GM20000 (cell line): ENCODE measurements at regions not wholly inside any gene's neighbourhood (a gene's known extent, or its start where the extent isn't known, plus 50 kb on each side); places are given as distances from the start of the nearest gene placed in this dataset.

Source experiments
- DNase-seq: peaks from one replicate; pipeline ENCODE4 v3.0.0; 2012; ENCODE audit warnings: low spot score
- TF ChIP-seq, protein P1 (sequence below): IDR thresholded peaks from 2 replicates; pipeline ENCODE4 v1.5.1; 2012; ENCODE audit warnings: mild to moderate bottlenecking, control low read depth; ENCODE audit errors: extremely low read depth, missing control alignments

DNA sequence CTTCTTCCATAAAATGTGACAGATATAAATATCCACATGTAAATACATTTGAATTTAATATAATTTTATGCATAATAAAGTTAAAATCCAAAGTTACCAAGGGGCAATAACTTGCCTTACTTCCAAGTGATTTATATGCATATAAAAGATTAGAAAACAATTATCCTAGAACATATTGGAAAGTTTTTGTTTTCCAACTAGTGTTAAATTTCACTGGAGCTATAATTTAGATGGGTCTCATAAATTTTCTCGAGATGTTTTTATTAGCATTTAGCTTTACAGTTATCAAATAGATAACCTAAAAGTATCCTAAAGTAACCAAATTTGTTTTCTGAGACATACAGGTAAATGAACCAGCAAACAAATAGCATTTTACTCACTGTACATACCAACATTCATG, 225.3 kb downstream of the SPRY2 start:
- TF ChIP-seq, protein P1, sequence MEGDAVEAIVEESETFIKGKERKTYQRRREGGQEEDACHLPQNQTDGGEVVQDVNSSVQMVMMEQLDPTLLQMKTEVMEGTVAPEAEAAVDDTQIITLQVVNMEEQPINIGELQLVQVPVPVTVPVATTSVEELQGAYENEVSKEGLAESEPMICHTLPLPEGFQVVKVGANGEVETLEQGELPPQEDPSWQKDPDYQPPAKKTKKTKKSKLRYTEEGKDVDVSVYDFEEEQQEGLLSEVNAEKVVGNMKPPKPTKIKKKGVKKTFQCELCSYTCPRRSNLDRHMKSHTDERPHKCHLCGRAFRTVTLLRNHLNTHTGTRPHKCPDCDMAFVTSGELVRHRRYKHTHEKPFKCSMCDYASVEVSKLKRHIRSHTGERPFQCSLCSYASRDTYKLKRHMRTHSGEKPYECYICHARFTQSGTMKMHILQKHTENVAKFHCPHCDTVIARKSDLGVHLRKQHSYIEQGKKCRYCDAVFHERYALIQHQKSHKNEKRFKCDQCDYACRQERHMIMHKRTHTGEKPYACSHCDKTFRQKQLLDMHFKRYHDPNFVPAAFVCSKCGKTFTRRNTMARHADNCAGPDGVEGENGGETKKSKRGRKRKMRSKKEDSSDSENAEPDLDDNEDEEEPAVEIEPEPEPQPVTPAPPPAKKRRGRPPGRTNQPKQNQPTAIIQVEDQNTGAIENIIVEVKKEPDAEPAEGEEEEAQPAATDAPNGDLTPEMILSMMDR = no peak
- no peak for DNase-seq

DNA sequence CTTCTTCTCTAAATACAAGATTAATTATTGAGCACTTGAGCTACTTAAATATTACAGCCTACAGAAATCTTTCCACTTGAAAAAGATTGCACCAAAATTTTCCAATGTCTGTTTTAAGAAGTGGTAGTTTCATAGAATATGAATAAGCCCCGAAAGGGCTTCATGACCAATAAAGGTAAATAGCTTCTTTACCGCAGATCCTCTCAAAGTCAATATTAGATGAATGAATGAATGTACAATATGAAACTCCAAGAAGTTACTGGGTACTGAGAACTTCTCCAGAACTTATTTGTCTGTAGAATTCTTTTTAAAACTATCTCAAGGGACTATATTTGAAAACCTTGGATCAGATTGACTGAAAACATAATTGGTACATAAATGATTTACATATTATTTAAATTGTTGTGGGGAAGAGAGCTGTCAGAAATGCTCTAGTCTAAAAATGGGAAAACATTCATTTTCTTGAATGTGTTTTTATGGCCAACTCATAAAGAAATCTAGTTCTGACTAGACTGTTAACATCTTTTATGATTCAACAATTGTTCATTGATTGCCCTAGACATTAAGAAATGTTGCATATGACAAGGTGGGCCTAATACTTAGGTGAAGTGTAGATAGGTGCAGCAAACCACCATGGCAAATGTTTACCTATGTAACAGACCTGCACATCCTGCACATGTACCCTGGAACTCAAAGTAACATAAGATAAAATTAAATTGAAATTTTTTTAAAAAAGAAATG, 227.0 kb downstream of the SPRY2 start:
- no peak for DNase-seq
- TF ChIP-seq, protein P1 = no peak

DNA sequence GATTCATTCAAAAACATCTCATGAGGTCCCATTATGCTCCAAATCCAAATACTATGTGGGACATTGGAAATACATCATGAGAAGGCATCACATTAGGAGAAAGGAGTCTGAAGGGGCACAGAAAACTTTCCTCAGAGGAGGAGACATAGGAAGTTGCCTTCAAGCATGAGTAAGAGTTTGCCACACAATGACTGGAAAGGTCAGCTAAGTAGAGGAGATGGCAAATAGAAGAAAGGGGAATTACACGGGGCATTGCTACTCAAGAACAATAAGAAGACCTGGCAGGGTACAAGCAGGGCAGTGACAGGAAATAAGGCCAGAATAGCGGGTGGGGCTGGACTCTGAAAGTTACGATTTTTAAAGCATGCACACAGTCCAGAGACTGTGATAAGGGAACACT, 231.6 kb downstream of the SPRY2 start:
- DNase-seq = no peak
- TF ChIP-seq, protein P1 = no peak

DNA sequence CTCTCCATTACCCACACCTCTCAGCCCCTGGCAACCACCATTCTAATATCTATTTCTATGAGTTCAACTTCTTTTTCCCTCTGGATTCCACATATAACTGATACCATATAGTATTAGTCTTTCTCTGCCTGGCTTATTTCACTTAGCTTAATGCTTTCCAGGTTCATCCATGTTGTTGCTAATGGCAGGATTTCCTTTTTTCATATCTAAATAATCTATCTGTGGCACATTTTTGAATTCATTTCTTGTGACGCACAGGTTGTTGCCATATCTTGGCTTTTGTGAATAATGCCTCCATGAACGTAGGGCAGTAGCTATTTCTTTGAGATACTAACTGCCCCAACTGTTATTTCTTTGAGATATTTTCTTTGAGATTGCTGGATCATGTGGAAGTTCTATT, 235.6 kb downstream of the SPRY2 start:
- no peak for DNase-seq
- TF ChIP-seq, protein P1 = no peak

DNA sequence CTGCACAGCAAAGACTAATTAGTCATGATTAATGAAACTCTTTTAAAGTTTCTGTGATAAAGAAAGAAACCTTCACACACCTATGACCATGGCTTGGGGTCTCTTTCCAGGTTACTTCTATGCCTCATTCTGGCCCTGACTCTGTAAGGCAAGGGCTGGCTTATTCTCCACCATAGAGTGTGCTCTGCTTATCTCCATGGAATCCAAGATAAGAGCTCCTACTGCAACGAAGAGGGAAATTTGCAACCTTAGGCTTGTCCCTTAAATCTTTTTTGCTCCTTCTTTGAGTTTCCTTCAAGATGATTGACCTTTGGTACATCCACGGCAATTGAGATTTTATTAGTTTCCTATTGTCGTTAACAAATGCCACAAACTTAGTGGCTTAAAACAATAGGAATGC, 239.9 kb downstream of the SPRY2 start:
- no peak for DNase-seq
- TF ChIP-seq, protein P1 = no peak

DNA sequence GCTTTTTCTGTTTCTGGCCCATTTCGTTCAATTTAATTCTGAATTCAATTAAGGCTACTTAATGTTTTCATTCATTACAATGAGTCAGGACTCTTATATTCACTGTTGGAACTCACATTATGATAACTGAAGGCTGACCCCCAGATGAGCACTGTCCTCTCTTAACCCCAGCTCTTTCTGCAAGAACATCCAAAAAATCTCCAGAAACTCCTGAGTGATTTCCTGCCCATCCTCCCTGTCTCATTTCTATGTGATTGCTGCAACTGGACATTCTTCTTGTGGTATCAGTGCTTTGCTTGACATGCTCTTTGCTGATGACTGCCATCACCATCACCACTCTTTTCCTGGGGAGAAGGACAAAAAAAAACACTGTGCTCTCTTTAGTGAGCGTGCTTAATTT, 240.3 kb downstream of the SPRY2 start:
- DNase-seq = no peak
- TF ChIP-seq, protein P1 = no peak

DNA sequence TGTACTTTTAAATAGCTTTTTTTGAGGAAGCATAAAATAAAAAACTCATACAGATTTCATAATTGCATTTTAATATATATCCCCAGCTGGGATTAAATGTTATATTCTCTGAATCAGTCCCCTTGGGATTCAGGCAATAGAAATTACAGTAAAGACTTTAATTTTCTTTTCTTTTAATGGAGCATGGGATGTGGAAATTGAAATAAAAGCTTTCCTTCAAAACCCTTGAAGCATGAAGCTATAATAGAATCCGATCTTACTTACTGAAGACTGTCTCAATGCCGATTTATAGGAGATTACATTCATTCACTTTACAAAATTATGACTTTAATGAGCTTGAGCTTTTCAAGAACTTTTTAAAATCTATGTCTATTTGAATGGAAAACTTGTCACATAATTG, 243.4 kb downstream of the SPRY2 start:
- TF ChIP-seq, protein P1 = no peak
- DNase-seq = no peak
